Neural crest cell (in vitro differentiated cells): ENCODE measurements at regions not wholly inside any gene's neighbourhood (a gene's known extent, or its start where the extent isn't known, plus 50 kb on each side); places are given as distances from the start of the nearest gene placed in this dataset.
A peak's percentile ranks its signal among the peaks of the same experiment; 100 is the strongest.

ENCODE experiments used
- DNase-seq: peaks from one replicate; pipeline ENCODE4 v3.0.0; 2021; ENCODE audit warnings: low read depth, mixed read lengths, low spot score
- H3K27ac Mint-ChIP-seq: one replicate; pipeline ENCODE4 v1.8.0; 2021; ENCODE audit warnings: mild to moderate bottlenecking, mixed read lengths; ENCODE audit not compliant: unreplicated experiment
- H3K27me3 Mint-ChIP-seq: 2 replicates; pipeline ENCODE4 v1.8.0; 2021; ENCODE audit warnings: low read depth, mild to moderate bottlenecking, mixed read lengths
- H3K36me3 Mint-ChIP-seq: 2 replicates; pipeline ENCODE4 v1.8.0; 2021; ENCODE audit warnings: low read depth, mild to moderate bottlenecking, mixed read lengths
- H3K4me1 Mint-ChIP-seq: 2 replicates; pipeline ENCODE4 v1.8.0; 2021; ENCODE audit warnings: mixed read lengths
- H3K4me3 Mint-ChIP-seq: one replicate; pipeline ENCODE4 v1.8.0; 2021; ENCODE audit warnings: mild to moderate bottlenecking, mixed read lengths
- H3K9me3 Mint-ChIP-seq: 2 replicates; pipeline ENCODE4 v1.8.0; 2021; ENCODE audit warnings: mixed read lengths
- CTCF ChIP-seq: fragments of 200-600 bp; sonication (generic); conservative IDR thresholded peaks from 2 replicates; pipeline ENCODE4 v1.5.0; 2021; ENCODE audit warnings: antibody characterized with exemption, mild to moderate bottlenecking

GRCh38 chr14:101360054-101360911 is 201.0 kb upstream of the DIO3 start:
- Mint-ChIP-seq H3K27me3 (no peaks in the 10 kb centered on the region), H3K4me3 (no peak overlapping the region), H3K36me3 (no peaks in the 10 kb centered on the region), H3K9me3 (no peaks in the 10 kb centered on the region), H3K4me1 (peaks cover 27% of the 10 kb centered on the region), H3K27ac (peak overlapping the region; percentile 10)
- DNase-seq, result no peak
- TF ChIP-seq CTCF, result no peak

- Mint-ChIP-seq H3K27ac (peak overlapping the region; percentile 57), H3K9me3 (no peaks in the 10 kb centered on the region), H3K36me3 (no peaks in the 10 kb centered on the region), H3K4me1 (peaks cover 27% of the 10 kb centered on the region), H3K4me3 (no peak overlapping the region), H3K27me3 (no peaks in the 10 kb centered on the region)
- no peak for DNase-seq
- no peak for TF ChIP-seq CTCF
These were observed 200.3 kb upstream of the DIO3 start for GRCh38 chr14:101361044-101361443.

GRCh38 chr14:101361451-101362433 is 199.6 kb upstream of the DIO3 start:
- Mint-ChIP-seq H3K27ac (peak overlapping the region; percentile 57), H3K4me3 (no peak overlapping the region), H3K36me3 (no peaks in the 10 kb centered on the region), H3K9me3 (no peaks in the 10 kb centered on the region), H3K4me1 (peaks cover 27% of the 10 kb centered on the region), H3K27me3 (no peaks in the 10 kb centered on the region)
- no peak for DNase-seq
- no peak for TF ChIP-seq CTCF

GRCh38 chr14:101362529-101363260 is 198.6 kb upstream of the DIO3 start:
- no peak overlapping the region for H3K4me3 Mint-ChIP-seq
- no peak overlapping the region for H3K27ac Mint-ChIP-seq
- peaks cover 27% of the 10 kb centered on the region for H3K4me1 Mint-ChIP-seq
- H3K27me3 Mint-ChIP-seq, result no peaks in the 10 kb centered on the region
- H3K9me3 Mint-ChIP-seq, result no peaks in the 10 kb centered on the region
- no peak for TF ChIP-seq CTCF
- no peak for DNase-seq
- no peaks in the 10 kb centered on the region for H3K36me3 Mint-ChIP-seq

GRCh38 chr14:101363261-101363555 is 198.1 kb upstream of the DIO3 start:
- no peaks in the 10 kb centered on the region for H3K27me3 Mint-ChIP-seq
- TF ChIP-seq CTCF, result no peak
- H3K27ac Mint-ChIP-seq, result no peak overlapping the region
- no peak overlapping the region for H3K4me3 Mint-ChIP-seq
- no peak for DNase-seq
- peaks cover 27% of the 10 kb centered on the region for H3K4me1 Mint-ChIP-seq
- H3K9me3 Mint-ChIP-seq, result no peaks in the 10 kb centered on the region
- H3K36me3 Mint-ChIP-seq, result no peaks in the 10 kb centered on the region
